Stomach (tissue), 4 donors: ENCODE measurements at regions not wholly inside any gene's neighbourhood (a gene's known extent, or its start where the extent isn't known, plus 50 kb on each side); places are given as distances from the start of the nearest gene placed in this dataset.

ENCODE experiments used
- CTCF ChIP-seq, 7 experiments: fragments of 450-650 bp in 4 of 7; fragments of 200-600 bp in 3 of 7; sonication (generic) in 3 of 7; IDR thresholded peaks; one replicate each; pipeline ENCODE4 v1.5.1; 2016 to 2019; ENCODE audit warnings: antibody characterized with exemption in 7 of 7, control low read depth in 2 of 7, mild to moderate bottlenecking in 1 of 7
- EP300 ChIP-seq: sonication (generic); formaldehyde crosslinking; IDR thresholded peaks from one replicate; pipeline ENCODE4 v1.6.1; 2017; ENCODE audit warnings: antibody characterized with exemption
- POLR2A ChIP-seq, 4 donors: fragments of 450-650 bp; IDR thresholded peaks; one replicate each; pipeline ENCODE4 v1.6.1; 2016; ENCODE audit warnings: antibody characterized with exemption in 4 of 4, control low read depth in 2 of 4, mild to moderate bottlenecking in 1 of 4, moderate library complexity in 1 of 4
- POLR2AphosphoS5 ChIP-seq, 3 donors: sonication (generic); formaldehyde crosslinking; IDR thresholded peaks; one replicate each; pipeline ENCODE4 v1.6.1; 2016; ENCODE audit warnings: antibody characterized with exemption in 3 of 3

GRCh38 chr4:43238585-43238984, 346.1 kb downstream of the GRXCR1 start:
- no peak for TF ChIP-seq CTCF (IDR thresholded peaks at IDR 0.05)
- no peak for TF ChIP-seq EP300
- no peak for TF ChIP-seq POLR2A (IDR thresholded peaks at IDR 0.05)
- no peak for TF ChIP-seq POLR2AphosphoS5 (IDR thresholded peaks at IDR 0.05)
